Breast epithelium (tissue), 4 donors: ENCODE measurements at regions not wholly inside any gene's neighbourhood (a gene's known extent, or its start where the extent isn't known, plus 50 kb on each side); places are given as distances from the start of the nearest gene placed in this dataset.

Experiments used
- DNase-seq, 2 donors: peaks; one replicate each; pipeline ENCODE4 v3.0.0-alpha.2; 2019; ENCODE audit warnings: low spot score in 2 of 2
- H3K27ac ChIP-seq, 2 donors: fragments of 200-600 bp; sonication (generic) in 1 of 2; one replicate each; pipeline ENCODE4 v1.5.1; 2016 to 2019; ENCODE audit warnings: mild to moderate bottlenecking in 1 of 2
- H3K27me3 ChIP-seq, 2 donors: fragments of 200-600 bp; sonication (generic) in 1 of 2; one replicate each; pipeline versions ENCODE4 v1.5.1 to v1.6.0; 2017 to 2019; ENCODE audit warnings: control low read depth in 1 of 2, mild to moderate bottlenecking in 1 of 2
- H3K36me3 ChIP-seq: fragments of 200-600 bp; one replicate; pipeline ENCODE4 v1.5.1; 2019
- H3K4me1 ChIP-seq, 2 donors: fragments of 200-600 bp; sonication (generic); one replicate each; pipeline ENCODE4 v1.5.1; 2016 to 2019; ENCODE audit warnings: control low read depth in 1 of 2
- H3K4me3 ChIP-seq, 3 donors: fragments of 200-600 bp; sonication (generic); 1 replicate in 2 of 3; 2 replicates in 1 of 3; pipeline ENCODE4 v1.5.1; 2016 to 2019; ENCODE audit warnings: mild to moderate bottlenecking in 3 of 3, moderate library complexity in 2 of 3
- H3K9me3 ChIP-seq, 2 donors: fragments of 200-600 bp; sonication (generic) in 1 of 2; one replicate each; pipeline ENCODE4 v1.5.1; 2016 to 2019; ENCODE audit warnings: control low read depth in 1 of 2
- POLR2A ChIP-seq: fragments of 450-650 bp; IDR thresholded peaks from one replicate; pipeline ENCODE4 v1.6.1; 2016; ENCODE audit warnings: antibody characterized with exemption, mild to moderate bottlenecking, moderate library complexity
- POLR2AphosphoS5 ChIP-seq, 3 donors: sonication (generic); formaldehyde crosslinking; IDR thresholded peaks; one replicate each; pipeline ENCODE4 v1.6.1; 2017; ENCODE audit warnings: antibody characterized with exemption in 3 of 3
- intact Hi-C: fragments of 100-400 bp; cut with DNase I; formaldehyde crosslinking; loops from one replicate; pipeline ENCODE4 v1.15.1; 2023; ENCODE audit warnings: low total_unique reads
- TF ChIP-seq, protein P1 (sequence below), 3 donors: fragments of 450-650 bp; IDR thresholded peaks; one replicate each; pipeline ENCODE4 v1.5.1; 2016 to 2017; ENCODE audit warnings: antibody characterized with exemption in 3 of 3, mild to moderate bottlenecking in 3 of 3, moderate library complexity in 3 of 3

DNA sequence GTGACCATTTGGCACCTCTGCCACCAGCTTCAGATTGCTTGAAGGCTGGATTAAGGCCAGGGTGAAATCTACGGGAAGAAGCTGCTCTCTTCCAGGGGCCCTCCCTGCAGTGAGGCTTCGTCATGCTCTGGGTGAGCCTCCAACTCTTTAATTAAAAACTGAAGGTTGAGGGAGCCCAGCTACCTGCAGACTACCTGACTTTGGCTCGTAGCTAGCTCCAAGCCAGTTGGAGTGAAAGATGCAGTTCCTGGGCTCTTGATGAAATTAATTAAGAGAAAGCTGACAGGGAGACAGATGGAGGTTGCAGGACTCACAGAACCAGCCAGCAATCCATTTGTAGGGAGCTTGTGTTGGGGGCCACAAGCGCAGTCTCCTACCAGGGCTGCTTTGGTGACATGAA lies 168.5 kb upstream of the SFSWAP start:
- H3K4me3 ChIP-seq: no peak overlapping the region
- peaks cover 4 to 9% of the 10 kb centered on the region in 2 donors for H3K9me3 ChIP-seq
- no peak for DNase-seq
- H3K36me3 ChIP-seq: no peaks in the 10 kb centered on the region
- TF ChIP-seq, protein P1, sequence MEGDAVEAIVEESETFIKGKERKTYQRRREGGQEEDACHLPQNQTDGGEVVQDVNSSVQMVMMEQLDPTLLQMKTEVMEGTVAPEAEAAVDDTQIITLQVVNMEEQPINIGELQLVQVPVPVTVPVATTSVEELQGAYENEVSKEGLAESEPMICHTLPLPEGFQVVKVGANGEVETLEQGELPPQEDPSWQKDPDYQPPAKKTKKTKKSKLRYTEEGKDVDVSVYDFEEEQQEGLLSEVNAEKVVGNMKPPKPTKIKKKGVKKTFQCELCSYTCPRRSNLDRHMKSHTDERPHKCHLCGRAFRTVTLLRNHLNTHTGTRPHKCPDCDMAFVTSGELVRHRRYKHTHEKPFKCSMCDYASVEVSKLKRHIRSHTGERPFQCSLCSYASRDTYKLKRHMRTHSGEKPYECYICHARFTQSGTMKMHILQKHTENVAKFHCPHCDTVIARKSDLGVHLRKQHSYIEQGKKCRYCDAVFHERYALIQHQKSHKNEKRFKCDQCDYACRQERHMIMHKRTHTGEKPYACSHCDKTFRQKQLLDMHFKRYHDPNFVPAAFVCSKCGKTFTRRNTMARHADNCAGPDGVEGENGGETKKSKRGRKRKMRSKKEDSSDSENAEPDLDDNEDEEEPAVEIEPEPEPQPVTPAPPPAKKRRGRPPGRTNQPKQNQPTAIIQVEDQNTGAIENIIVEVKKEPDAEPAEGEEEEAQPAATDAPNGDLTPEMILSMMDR (IDR thresholded peaks at IDR 0.05): no peak
- TF ChIP-seq POLR2AphosphoS5 (IDR thresholded peaks at IDR 0.05) (no peak), POLR2A (no peak)
- H3K27ac ChIP-seq: no peak overlapping the region
- intact Hi-C loops: no loop called here
- H3K27me3 ChIP-seq: peaks cover 0 to 9% of the 10 kb centered on the region in 2 donors
- no peaks in the 10 kb centered on the region for H3K4me1 ChIP-seq

- H3K36me3 ChIP-seq: no peaks in the 10 kb centered on the region
- no peak for TF ChIP-seq POLR2A
- TF ChIP-seq, protein P1 (IDR thresholded peaks at IDR 0.05): no peak
- no peak for TF ChIP-seq POLR2AphosphoS5 (IDR thresholded peaks at IDR 0.05)
- H3K4me3 ChIP-seq: no peak overlapping the region
- intact Hi-C loops: no loop called here
- no peak overlapping the region for H3K27ac ChIP-seq
- peaks cover 4 to 9% of the 10 kb centered on the region in 2 donors for H3K9me3 ChIP-seq
- no peak for DNase-seq
- peaks cover 0 to 9% of the 10 kb centered on the region in 2 donors for H3K27me3 ChIP-seq
- H3K4me1 ChIP-seq: no peaks in the 10 kb centered on the region
These were observed 167.8 kb upstream of the SFSWAP start for GRCh38 chr12:131543040-131543439.

DNA sequence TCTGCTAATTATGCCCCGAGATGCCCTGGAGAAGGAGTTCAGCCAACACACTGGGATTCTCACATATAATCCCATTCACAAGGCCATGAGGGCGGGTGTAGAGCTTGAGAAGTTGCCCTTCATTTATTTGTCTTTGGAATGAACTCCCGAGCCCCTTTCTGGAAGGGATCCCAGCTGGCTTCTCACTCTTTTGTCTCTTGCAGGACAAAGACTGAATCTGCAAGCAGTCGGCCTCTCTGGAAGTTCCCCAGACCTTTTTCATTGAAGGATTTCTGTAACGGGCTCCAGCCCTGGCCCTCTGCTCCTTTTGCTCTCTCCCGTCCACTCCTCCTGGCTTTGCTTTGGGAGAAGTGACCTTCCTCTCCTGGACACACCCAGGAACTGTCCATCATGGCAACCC lies 163.3 kb upstream of the SFSWAP start:
- Histone ChIP-seq H3K36me3 (no peaks in the 10 kb centered on the region), H3K9me3 (peaks cover 4 to 9% of the 10 kb centered on the region in 2 donors), H3K4me3 (no peak overlapping the region), H3K27me3 (peaks cover 0 to 13% of the 10 kb centered on the region in 2 donors), H3K27ac (no peak overlapping the region), H3K4me1 (no peaks in the 10 kb centered on the region)
- no peak for DNase-seq
- intact Hi-C loops: no loop called here
- TF ChIP-seq POLR2A: no peak
- TF ChIP-seq POLR2AphosphoS5 (IDR thresholded peaks at IDR 0.05): no peak
- TF ChIP-seq, protein P1 (IDR thresholded peaks at IDR 0.05): no peak

DNA sequence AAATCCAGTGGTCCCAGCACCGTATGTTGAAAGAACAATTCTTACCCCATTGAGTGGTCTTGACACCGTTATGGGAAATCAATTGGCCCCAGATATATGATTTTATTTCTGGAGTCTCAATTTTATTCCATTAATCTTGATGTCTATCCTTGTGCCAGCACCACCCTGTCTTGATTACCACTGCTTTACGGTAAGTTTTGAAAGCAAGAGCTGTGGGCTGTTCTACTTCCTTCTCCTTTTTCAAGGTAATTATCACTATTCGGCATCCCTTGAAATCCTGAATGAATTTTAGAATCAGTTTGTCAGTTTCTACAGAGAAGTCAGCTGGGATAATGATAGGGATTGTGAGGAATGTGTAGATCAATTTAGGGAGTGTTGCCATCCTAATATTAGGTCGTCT lies 160.8 kb upstream of the SFSWAP start:
- H3K27me3 ChIP-seq: peaks cover 0 to 16% of the 10 kb centered on the region in 2 donors
- no peak for TF ChIP-seq POLR2A
- TF ChIP-seq, protein P1 (IDR thresholded peaks at IDR 0.05): no peak
- TF ChIP-seq POLR2AphosphoS5 (IDR thresholded peaks at IDR 0.05): no peak
- H3K4me1 ChIP-seq: no peaks in the 10 kb centered on the region
- no peak overlapping the region for H3K4me3 ChIP-seq
- H3K27ac ChIP-seq: no peak overlapping the region
- H3K9me3 ChIP-seq: peaks cover 4 to 9% of the 10 kb centered on the region in 2 donors
- no peaks in the 10 kb centered on the region for H3K36me3 ChIP-seq
- intact Hi-C loops: no loop called here
- DNase-seq: no peak

- H3K27ac ChIP-seq: no peak overlapping the region
- H3K9me3 ChIP-seq: peaks cover 0 to 3% of the 10 kb centered on the region in 2 donors
- peaks cover 0 to 27% of the 10 kb centered on the region in 2 donors for H3K27me3 ChIP-seq
- no peaks in the 10 kb centered on the region for H3K36me3 ChIP-seq
- no peak for DNase-seq
- no peaks in the 10 kb centered on the region for H3K4me1 ChIP-seq
- no peak overlapping the region for H3K4me3 ChIP-seq
- TF ChIP-seq POLR2AphosphoS5 (IDR thresholded peaks at IDR 0.05): no peak
- no peak for TF ChIP-seq POLR2A
- TF ChIP-seq, protein P1 (IDR thresholded peaks at IDR 0.05): no peak
- intact Hi-C loops: no loop called here
These were observed 159.0 kb upstream of the SFSWAP start for GRCh38 chr12:131551675-131552491.
